H1 (cell line): ENCODE measurements at regions not wholly inside any gene's neighbourhood (a gene's known extent, or its start where the extent isn't known, plus 50 kb on each side); places are given as distances from the start of the nearest gene placed in this dataset.

Source experiments
- CTCF ChIA-PET: fragments of 300-600 bp; sonication (Branson Sonifier 250); formaldehyde crosslinking; loops from one replicate; lab custom pipeline; 2021; ENCODE audit not compliant: partially characterized antibody; lab: Charles Lee
- POLR2A ChIA-PET: fragments of 300-600 bp; sonication (Branson Sonifier 250); formaldehyde crosslinking; loops from one replicate; lab custom pipeline; 2021; ENCODE audit warnings: inconsistent platforms; ENCODE audit not compliant: partially characterized antibody; lab: Charles Lee
- DNase-seq, 2 experiments: peaks; one replicate each; pipeline versions ENCODE4 v3.0.0 to v3.0.0-alpha.2; 2010 to 2022; ENCODE audit warnings: low spot score in 2 of 2, low read depth in 1 of 2, mixed read lengths in 1 of 2
- FAIRE-seq: peaks from 2 replicates; lab custom pipeline; 2011; peaks lifted over from hg19 to GRCh38; lab: Jason Lieb, UNC
- H2AFZ ChIP-seq: 2 replicates; pipeline ENCODE4 v1.8.1; 2012; ENCODE audit warnings: low read length, inconsistent platforms
- H2AK5ac ChIP-seq: 2 replicates; pipeline ENCODE4 v1.6.1; 2013; ENCODE audit warnings: low read depth, low read length
- H2BK120ac ChIP-seq: replicated peaks from 2 replicates; pipeline ENCODE3; 2013; ENCODE audit warnings: low read depth, low read length, inconsistent platforms
- H2BK12ac ChIP-seq: 2 replicates; pipeline ENCODE4 v1.6.1; 2013; ENCODE audit warnings: low read depth, low read length
- H2BK15ac ChIP-seq: 2 replicates; pipeline ENCODE4 v1.6.1; 2013; ENCODE audit warnings: low read length
- H2BK20ac ChIP-seq: 2 replicates; pipeline ENCODE4 v1.6.1; 2013; ENCODE audit warnings: low read length
- H2BK5ac ChIP-seq: 2 replicates; pipeline ENCODE4 v1.6.1; 2013; ENCODE audit warnings: low read depth, low read length
- H3K14ac ChIP-seq: 2 replicates; pipeline ENCODE4 v1.6.1; 2013; ENCODE audit warnings: inconsistent platforms; ENCODE audit not compliant: insufficient read length
- H3K18ac ChIP-seq: 2 replicates; pipeline ENCODE4 v1.6.1; 2013; ENCODE audit warnings: low read length; ENCODE audit errors: extremely low read depth
- H3K23ac ChIP-seq: 2 replicates; pipeline ENCODE4 v1.6.1; 2013; ENCODE audit warnings: inconsistent platforms; ENCODE audit not compliant: insufficient read length
- H3K23me2 ChIP-seq: 2 replicates; pipeline ENCODE4 v1.6.1; 2013; ENCODE audit warnings: low read depth, low read length
- H3K27ac ChIP-seq: 2 replicates; pipeline ENCODE4 v1.6.1; 2011; ENCODE audit warnings: low read depth, low read length, inconsistent platforms
- H3K27me3 ChIP-seq, 4 experiments: replicated peaks in 1 of 4; 1 replicate in 1 of 4; 2 replicates in 3 of 4; pipeline versions ENCODE4 v1.6.1 to v1.8.1; 2011 to 2013; ENCODE audit warnings: low read length in 3 of 4, mild to moderate bottlenecking in 3 of 4, inconsistent platforms in 2 of 4, mixed read lengths in 2 of 4, moderate library complexity in 1 of 4; ENCODE audit not compliant: control insufficient read depth in 3 of 4, insufficient read depth in 3 of 4; ENCODE audit errors: extremely low read depth in 1 of 4
- H3K36me3 ChIP-seq, 4 experiments: 2 replicates each; pipeline versions ENCODE4 v1.6.1 to v1.8.1; 2011 to 2013; ENCODE audit warnings: mild to moderate bottlenecking in 4 of 4, low read length in 3 of 4, moderate library complexity in 2 of 4, control low read depth in 1 of 4, inconsistent platforms in 1 of 4; ENCODE audit not compliant: insufficient read depth in 4 of 4, control insufficient read depth in 2 of 4
- H3K4ac ChIP-seq: replicated peaks from 2 replicates; pipeline ENCODE3; 2013; ENCODE audit warnings: low read length, low read depth, mixed read lengths, inconsistent platforms; ENCODE audit not compliant: insufficient read length
- H3K4me1 ChIP-seq, 4 experiments: replicated peaks in 1 of 4; 1 replicate in 1 of 4; 2 replicates in 3 of 4; pipeline versions ENCODE4 v1.6.1 to v1.8.1; 2011 to 2013; ENCODE audit warnings: low read length in 3 of 4, inconsistent platforms in 2 of 4, mixed read lengths in 1 of 4; ENCODE audit not compliant: insufficient read depth in 4 of 4, control insufficient read depth in 3 of 4
- H3K4me2 ChIP-seq, 2 experiments: 2 replicates each; pipeline versions ENCODE4 v1.6.1 to v1.8.1; 2011 to 2013; ENCODE audit warnings: low read depth in 2 of 2, low read length in 2 of 2, control low read depth in 1 of 2, inconsistent platforms in 1 of 2, mild to moderate bottlenecking in 1 of 2; ENCODE audit not compliant: insufficient read depth in 1 of 2
- H3K4me3 ChIP-seq, 4 experiments: fragments of 200-600, 300-600 bp in 1 of 4; sonication (generic), shearing (Covaris generic), sonication (Bioruptor Twin) in 1 of 4; 2 replicates each; pipeline versions ENCODE4 v1.5.1 to v1.8.1; 2011 to 2016; ENCODE audit warnings: low read length in 4 of 4, low read depth in 3 of 4, control low read depth in 2 of 4, inconsistent platforms in 2 of 4, mild to moderate bottlenecking in 2 of 4, mixed read lengths in 1 of 4, moderate library complexity in 1 of 4; ENCODE audit not compliant: insufficient read depth in 2 of 4; ENCODE audit errors: extremely low read depth in 1 of 4
- H3K56ac ChIP-seq: replicated peaks from 2 replicates; pipeline ENCODE3; 2013; ENCODE audit warnings: low read depth, mild to moderate bottlenecking, mixed read lengths, low read length, inconsistent platforms; ENCODE audit not compliant: insufficient read length
- H3K79me1 ChIP-seq: 2 replicates; pipeline ENCODE4 v1.6.1; 2013; ENCODE audit warnings: low read depth, low read length, control low read depth
- H3K79me2 ChIP-seq, 2 experiments: 2 replicates each; pipeline versions ENCODE4 v1.6.1 to v1.8.1; 2012 to 2013; ENCODE audit warnings: low read length in 2 of 2, mild to moderate bottlenecking in 2 of 2, inconsistent platforms in 1 of 2; ENCODE audit not compliant: insufficient read depth in 2 of 2, control insufficient read depth in 1 of 2
- H3K9ac ChIP-seq, 4 experiments: replicated peaks in 1 of 4; 1 replicate in 1 of 4; 2 replicates in 3 of 4; pipeline versions ENCODE4 v1.6.1 to v1.8.1; 2011 to 2013; ENCODE audit warnings: low read depth in 3 of 4, low read length in 3 of 4, control low read depth in 2 of 4, mild to moderate bottlenecking in 2 of 4, moderate library complexity in 2 of 4, inconsistent platforms in 1 of 4; ENCODE audit errors: extremely low read depth in 1 of 4
- H3K9me3 ChIP-seq, 2 experiments: 2 replicates each; pipeline versions ENCODE4 v1.6.1 to v1.8.1; 2012 to 2013; ENCODE audit warnings: mild to moderate bottlenecking in 2 of 2, moderate library complexity in 2 of 2, control low read depth in 1 of 2, inconsistent platforms in 1 of 2, low read depth in 1 of 2, low read length in 1 of 2, mixed read lengths in 1 of 2; ENCODE audit not compliant: insufficient read depth in 2 of 2
- H4K20me1 ChIP-seq, 2 experiments: replicated peaks in 1 of 2; 2 replicates each; pipeline versions ENCODE3 to v1.8.1; 2011 to 2013; ENCODE audit warnings: inconsistent platforms in 2 of 2, low read length in 2 of 2, mild to moderate bottlenecking in 1 of 2; ENCODE audit not compliant: insufficient read depth in 2 of 2, control insufficient read depth in 1 of 2
- H4K5ac ChIP-seq: 2 replicates; pipeline ENCODE4 v1.6.1; 2013; ENCODE audit warnings: low read length, low read depth, mixed read lengths, inconsistent platforms; ENCODE audit not compliant: insufficient read length
- H4K8ac ChIP-seq: 2 replicates; pipeline ENCODE4 v1.8.0; 2013; ENCODE audit warnings: mild to moderate bottlenecking, moderate library complexity, low read length, inconsistent platforms; ENCODE audit not compliant: insufficient read depth; ENCODE audit errors: extremely low read depth
- H4K91ac ChIP-seq: replicated peaks from 2 replicates; pipeline ENCODE3; 2013; ENCODE audit warnings: low read length, mixed read lengths, inconsistent platforms; ENCODE audit not compliant: insufficient read length
- WGBS, 2 experiments: shearing (Covaris generic) in 1 of 2; methylation state at CpG; one replicate each; pipeline versions ENCODE4 v1.1.6 to v1.1.7; 2013 to 2015; ENCODE audit warnings: low lambda C conversion rate in 2 of 2, mixed read lengths in 2 of 2, inconsistent platforms in 1 of 2, low coverage in 1 of 2, missing lambda C conversion rate in 1 of 2; ENCODE audit not compliant: insufficient replicate concordance in 2 of 2, insufficient coverage in 1 of 2, insufficient read length in 1 of 2; ENCODE audit errors: extremely low coverage in 1 of 2, missing lambda C conversion rate in 1 of 2; 5-methylcytosine and 5-hydroxymethylcytosine counted together

- no peak overlapping the region for H3K27ac ChIP-seq
- no peak overlapping the region for H2BK20ac ChIP-seq
- no peak overlapping the region for H4K8ac ChIP-seq
- 92% methylated on average over 10 of the region's 10 CpGs; no CpG with 5 or more reads in 1 of the 2 experiments for WGBS, 2 experiments
- H3K9me3 ChIP-seq, result peaks cover 3 to 12% of the 10 kb centered on the region in 2 experiments
- H3K4me3 ChIP-seq, result no peak overlapping the region
- H3K4ac ChIP-seq, result no peak overlapping the region
- no peak overlapping the region for H4K91ac ChIP-seq
- no peak overlapping the region for H2BK15ac ChIP-seq
- H3K79me1 ChIP-seq, result no peaks in the 10 kb centered on the region
- H3K4me1 ChIP-seq, result no peaks in the 10 kb centered on the region
- POLR2A ChIA-PET, result interaction anchor here (1.0 kb wide), 1 partner anchor 12 kb away, joined by 3 read pairs; no protein-coding TSS in a partner anchor
- no peak overlapping the region for H3K14ac ChIP-seq
- H4K20me1 ChIP-seq, result no peaks in the 10 kb centered on the region
- no peak overlapping the region for H3K9ac ChIP-seq
- no peak overlapping the region for H2BK120ac ChIP-seq
- peaks cover 0 to 3% (median 0%) of the 10 kb centered on the region in 4 experiments; a peak in 1 of 8 replicates for H3K36me3 ChIP-seq
- no peak for FAIRE-seq
- no peak overlapping the region for H2BK5ac ChIP-seq
- H2AFZ ChIP-seq, result no peak overlapping the region
- CTCF ChIA-PET, result interaction anchor here (0.6 kb wide), 1 partner anchor 389 kb away, joined by 3 read pairs; no protein-coding TSS in a partner anchor
- no peak overlapping the region for H2BK12ac ChIP-seq
- H3K4me2 ChIP-seq, result no peak overlapping the region
- H3K23me2 ChIP-seq, result no peaks in the 10 kb centered on the region
- H3K56ac ChIP-seq, result no peak overlapping the region
- H3K27me3 ChIP-seq, result no peaks in the 10 kb centered on the region
- H4K5ac ChIP-seq, result no peak overlapping the region
- H3K79me2 ChIP-seq, result no peaks in the 10 kb centered on the region
- no peak for DNase-seq
- H3K23ac ChIP-seq, result no peak overlapping the region
- no peak overlapping the region for H2AK5ac ChIP-seq
- H3K18ac ChIP-seq, result no peak overlapping the region
These were observed 325.0 kb downstream of the CGGBP1 start for GRCh38 chr3:87733671-87734367.
